ENCODE measurements at regions not wholly inside any gene's neighbourhood (a gene's known extent, or its start where the extent isn't known, plus 50 kb on each side); places are given as distances from the start of the nearest gene placed in this dataset.
"Not testable (repeated sequence)": the region's sequence is repeated elsewhere in the genome, so short reads cannot be mapped to it uniquely, and the experiment has no call there.

- DNase-seq (ENCODE audit: low spot score), result no peak
These were observed 290.5 kb upstream of the RASA1 start for GRCh38 chr5:86977190-86977589.

- DNase-seq (ENCODE audit: low spot score), result no peak
These were observed 289.9 kb upstream of the RASA1 start for GRCh38 chr5:86977808-86978207.

- DNase-seq (ENCODE audit: low spot score), result no peak
These were observed 287.8 kb upstream of the RASA1 start for GRCh38 chr5:86979811-86980411.

DNA sequence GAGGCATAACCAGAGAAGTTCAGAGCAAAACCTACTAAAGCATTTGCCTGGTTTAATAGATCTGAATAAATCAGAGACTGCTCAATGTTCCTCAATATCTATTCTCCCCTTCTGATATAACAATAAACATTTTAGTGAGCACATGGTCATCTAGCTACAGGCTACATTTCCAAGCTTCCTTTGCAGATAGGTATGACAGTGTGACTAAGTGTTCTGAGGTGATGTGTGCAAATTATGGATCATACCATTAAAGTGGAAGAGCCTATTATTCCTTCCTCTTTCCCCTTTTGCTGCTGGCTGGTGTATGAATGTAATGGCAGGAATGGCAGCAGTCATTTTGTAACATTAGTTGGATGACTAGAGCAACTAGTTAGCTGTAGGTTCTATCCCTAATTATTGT lies 285.8 kb upstream of the RASA1 start:
- no peak for DNase-seq (ENCODE audit: low spot score)

- no peak for DNase-seq (ENCODE audit: low spot score)
These were observed 284.5 kb upstream of the RASA1 start for GRCh38 chr5:86983208-86983607.

GRCh38 chr5:86986837-86987236 lies 280.8 kb upstream of the RASA1 start:
- DNase-seq (ENCODE audit: low spot score), result no peak

DNA sequence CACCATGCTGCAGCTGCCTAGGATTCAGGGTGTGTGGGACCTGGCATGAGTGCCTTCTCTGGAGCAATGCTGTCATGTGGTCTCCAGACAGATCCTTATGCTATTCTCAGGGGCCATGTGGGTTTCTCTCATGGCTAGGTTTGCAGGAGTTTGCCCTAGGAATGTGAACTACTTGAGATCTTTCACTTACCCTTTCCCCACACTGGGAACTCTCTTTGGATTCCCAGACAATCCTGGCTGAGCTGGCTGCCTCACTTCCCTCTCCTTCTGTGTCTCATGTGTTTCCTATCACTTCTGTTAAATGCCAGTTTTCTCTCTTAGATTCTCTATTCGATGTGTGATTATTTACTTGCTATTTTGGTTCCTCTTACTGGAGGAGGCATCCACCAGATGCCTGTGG lies 270.2 kb upstream of the RASA1 start:
- no peak for DNase-seq (ENCODE audit: low spot score)

- DNase-seq (ENCODE audit: low spot score), result no peak
These were observed 267.7 kb upstream of the RASA1 start for GRCh38 chr5:86999951-87000350.

DNA sequence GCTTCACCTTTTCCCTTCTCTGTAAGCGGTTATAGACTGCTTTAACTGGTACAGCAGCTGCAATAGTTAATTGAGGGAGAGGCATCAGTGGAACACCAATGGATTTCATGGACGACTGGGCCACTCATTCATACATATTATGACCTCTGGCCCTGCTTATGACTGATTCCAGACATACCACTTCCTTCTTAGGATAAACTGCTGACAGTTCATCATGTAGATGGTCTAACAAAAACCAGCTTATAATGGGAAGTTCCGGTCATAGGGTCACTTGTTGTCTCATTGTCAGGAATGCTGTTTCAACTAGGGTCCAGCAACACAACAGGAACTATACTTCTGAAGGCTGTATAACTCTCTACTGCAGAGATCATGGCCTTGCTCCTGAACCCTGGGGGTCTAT lies 265.2 kb upstream of the RASA1 start:
- no peak for DNase-seq (ENCODE audit: low spot score)

GRCh38 chr5:87004101-87004500 lies 263.6 kb upstream of the RASA1 start:
- DNase-seq (ENCODE audit: low spot score), result no peak

GRCh38 chr5:87007737-87008136 lies 259.9 kb upstream of the RASA1 start:
- DNase-seq (ENCODE audit: low spot score), result no peak

DNA sequence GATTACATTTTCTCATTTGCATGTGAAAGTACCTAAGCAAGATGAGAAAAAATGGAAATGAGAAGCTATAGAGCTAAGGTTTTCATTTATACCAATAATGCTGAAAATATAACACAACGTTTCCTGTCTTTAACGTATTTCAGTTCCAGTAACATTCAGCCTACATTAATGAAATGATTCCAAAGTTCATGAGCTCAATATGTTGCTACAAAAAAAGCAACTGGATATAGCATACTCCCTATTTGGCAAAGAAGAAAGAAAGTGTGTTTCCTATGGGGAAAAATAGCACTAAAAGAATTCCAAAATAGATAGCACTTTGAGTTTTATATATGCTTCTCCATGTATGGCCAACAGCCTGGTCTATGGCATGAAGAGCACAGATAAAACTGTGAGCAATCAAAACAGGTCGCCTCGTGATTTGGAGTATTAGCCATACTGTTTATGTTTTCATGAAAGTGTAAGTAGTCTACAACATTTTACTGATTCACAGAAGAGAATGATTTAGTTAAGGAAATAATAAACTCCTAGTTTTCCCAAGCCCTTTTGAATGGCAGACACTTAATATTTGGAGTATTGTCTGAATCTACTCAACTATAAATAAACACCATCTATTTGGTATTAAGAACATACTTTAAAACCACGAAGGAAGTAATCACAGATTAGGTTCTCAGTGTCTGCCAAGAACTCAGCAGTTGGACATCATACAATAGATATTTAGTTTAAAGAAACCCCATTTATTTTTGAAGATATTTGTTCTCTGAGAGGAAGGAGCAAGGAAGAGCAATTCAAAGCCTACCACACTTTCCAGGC lies 258.7 kb upstream of the RASA1 start:
- no peak for DNase-seq (ENCODE audit: low spot score)

DNA sequence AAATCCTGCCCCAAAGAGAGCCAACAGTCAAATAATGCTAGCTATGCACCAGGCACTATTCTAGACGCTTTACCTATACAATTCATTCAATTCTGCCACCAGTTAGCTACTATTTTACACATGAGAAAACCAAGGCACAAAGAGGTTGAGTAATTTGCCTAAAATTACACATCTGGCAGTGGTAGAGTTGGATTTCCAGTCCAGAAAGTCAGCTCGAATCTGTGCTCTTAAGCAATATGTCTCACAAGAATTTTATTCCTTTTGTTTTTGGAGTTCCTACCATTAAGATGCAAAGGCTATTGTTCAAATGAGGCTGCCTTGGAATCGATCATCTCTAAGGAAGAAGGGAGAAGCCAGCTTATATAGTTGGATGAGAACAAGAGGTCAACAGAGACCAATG lies 256.9 kb upstream of the RASA1 start:
- no peak for DNase-seq (ENCODE audit: low spot score)

DNA sequence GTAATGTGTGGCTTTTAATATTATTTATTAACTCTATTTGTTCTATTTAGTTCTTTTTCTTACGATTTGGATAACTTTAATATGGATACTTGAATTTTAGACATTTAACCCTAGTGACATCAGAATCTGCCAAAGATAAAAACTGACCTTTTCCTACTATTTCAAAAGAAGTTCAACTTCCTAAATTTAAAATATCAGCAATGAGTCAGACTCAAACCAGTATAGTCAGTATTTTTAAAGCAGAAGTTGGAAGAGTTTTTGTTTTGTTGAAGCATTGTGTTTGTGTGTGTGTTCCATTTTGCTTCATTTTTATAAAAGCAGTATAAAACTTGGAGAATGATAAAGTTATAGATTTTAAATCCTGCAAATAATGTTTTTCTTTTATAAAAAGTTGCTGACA lies 251.8 kb upstream of the RASA1 start:
- no peak for DNase-seq (ENCODE audit: low spot score)

- peak; percentile 48 for DNase-seq (ENCODE audit: low spot score)
These were observed 247.4 kb upstream of the RASA1 start for GRCh38 chr5:87020099-87020934.

DNA sequence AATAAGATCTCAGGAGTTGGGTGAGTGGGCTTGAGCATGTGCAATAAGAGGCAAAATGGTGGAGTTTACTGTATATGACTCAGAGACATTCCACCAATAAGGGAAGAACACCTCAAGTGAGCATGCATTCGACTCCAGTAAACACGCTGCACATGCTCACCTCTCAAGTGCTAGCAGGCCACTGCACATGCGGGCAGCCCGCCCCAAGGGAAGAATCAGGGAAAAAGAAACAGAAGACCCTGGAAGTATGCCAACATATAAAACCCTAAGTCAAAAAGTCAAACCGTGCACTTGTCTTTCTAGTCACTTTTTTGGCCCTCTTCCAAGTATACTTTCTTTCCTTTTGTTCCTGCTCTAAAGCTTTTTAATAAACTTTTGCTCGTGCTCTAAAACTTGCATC lies 245.3 kb upstream of the RASA1 start:
- DNase-seq (ENCODE audit: low spot score), result no peak

DNA sequence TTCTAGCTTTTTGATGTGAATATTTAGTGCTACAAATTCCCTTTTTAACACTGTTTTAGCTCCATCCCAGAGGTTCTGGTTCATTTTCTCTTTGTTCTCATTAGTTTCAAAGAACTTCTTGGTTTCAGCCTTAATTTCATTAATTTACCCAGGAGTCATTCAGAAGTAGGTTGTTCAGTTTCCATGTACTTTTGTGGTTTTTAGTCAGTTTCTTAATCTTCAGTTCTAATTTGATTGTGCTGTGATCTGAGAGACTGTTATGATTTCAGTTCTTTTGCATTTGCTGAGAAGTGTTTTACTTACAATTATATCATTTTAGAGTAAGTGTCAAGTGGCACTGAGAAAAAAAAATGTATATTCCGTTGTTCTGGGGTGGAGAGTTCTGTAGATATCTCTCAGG lies 240.1 kb upstream of the RASA1 start:
- DNase-seq (ENCODE audit: low spot score), result no peak

DNA sequence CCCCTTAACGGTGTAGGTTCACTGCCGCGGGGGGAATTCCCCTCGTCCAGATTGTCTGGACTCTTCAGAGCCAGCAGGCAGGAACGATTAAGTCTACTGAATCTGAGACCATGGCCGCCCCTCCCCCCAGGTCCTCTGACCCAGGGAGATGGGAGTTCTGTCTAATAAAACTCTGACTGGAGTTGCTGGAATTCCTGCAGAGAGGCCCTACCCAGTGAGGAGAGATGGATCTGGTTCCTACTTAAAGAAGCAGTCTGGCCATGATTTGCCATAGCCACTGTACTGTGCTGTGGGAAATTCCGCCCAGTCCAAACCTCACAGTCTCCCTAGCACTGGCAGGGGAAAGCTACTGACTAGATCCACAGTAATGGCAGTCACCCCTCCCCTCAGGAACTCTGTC lies 237.7 kb upstream of the RASA1 start:
- DNase-seq (ENCODE audit: low spot score), result no peak

DNA sequence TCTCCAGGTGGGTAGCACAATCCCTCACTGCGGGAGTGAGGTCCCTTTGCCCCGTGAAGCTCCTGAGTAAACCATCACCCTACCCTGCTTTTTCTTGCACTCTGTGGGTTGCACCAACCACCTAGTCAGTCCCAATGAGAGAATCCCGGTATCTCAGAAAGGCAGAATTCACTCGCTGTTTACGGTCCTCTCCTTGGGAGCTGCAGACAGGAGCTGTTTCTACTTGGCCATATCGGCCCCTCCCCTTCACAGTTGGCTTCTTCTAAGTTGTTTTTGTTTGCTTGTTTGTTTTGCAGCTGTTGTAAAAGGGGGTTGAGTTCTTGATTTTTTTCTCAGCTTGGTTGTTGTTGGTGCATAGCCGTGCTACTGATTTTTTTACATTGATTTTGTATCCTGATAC lies 237.0 kb upstream of the RASA1 start:
- DNase-seq (ENCODE audit: low spot score), result no peak

- no peak for DNase-seq (ENCODE audit: low spot score)
These were observed 233.1 kb upstream of the RASA1 start for GRCh38 chr5:87034557-87034956.

- no peak for DNase-seq (ENCODE audit: low spot score)
These were observed 225.1 kb upstream of the RASA1 start for GRCh38 chr5:87042554-87042953.

GRCh38 chr5:87048156-87048555 lies 219.5 kb upstream of the RASA1 start:
- DNase-seq (ENCODE audit: low spot score), result no peak

DNA sequence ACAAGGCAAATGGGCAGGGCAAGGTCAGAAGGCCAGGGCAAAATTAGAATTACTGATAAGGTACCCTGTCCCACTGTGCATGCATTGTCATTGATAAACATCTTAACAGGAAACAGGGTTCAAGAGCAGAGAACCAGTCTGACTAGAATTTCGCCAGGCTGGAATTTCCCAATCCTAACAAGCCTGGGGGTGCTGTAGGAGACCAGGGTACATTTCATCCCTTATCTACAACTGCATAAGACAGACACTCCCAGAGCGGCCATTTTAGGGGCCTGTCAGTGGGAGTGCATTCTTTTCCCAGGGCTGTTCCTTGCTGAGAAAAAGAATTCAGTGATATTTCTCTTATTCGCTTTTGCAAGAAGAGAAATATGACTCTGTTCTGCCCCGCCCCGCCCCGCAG lies 218.7 kb upstream of the RASA1 start:
- DNase-seq (ENCODE audit: low spot score), result not testable (repeated sequence)

Data from CD4-positive, alpha-beta T cell treated with Interleukin-6 at 100 ng/mL for 8 hours (primary cell).